ENCODE measurements at regions not wholly inside any gene's neighbourhood (a gene's known extent, or its start where the extent isn't known, plus 50 kb on each side); places are given as distances from the start of the nearest gene placed in this dataset.

DNA sequence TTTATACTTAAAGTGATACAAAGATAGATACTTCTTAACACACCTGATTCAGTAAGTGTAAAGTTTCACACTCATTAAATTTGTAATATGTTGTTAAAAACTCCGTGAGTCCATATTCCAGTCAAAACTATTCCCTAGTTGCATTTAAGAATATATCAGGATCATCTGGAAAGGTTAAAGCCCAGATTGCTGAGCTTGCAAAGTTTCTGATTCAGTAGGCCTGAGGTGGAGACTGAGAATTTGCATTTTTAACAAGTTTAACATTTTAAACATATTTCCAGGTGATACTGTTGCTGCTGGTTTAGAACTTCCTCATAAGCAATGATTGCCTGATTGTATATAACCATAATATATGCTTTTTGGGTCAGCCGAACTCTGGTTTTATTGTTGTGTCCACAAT, 1998.6 kb upstream of the PCDH20 start:
- H3K27ac ChIP-seq: no peak overlapping the region
- DNase-seq (ENCODE audit: low spot score): no peak
- no peak overlapping the region for H3K4me3 ChIP-seq
- TF ChIP-seq CTCF (IDR thresholded peaks at IDR 0.05): no peak
- no peaks in the 10 kb centered on the region for H3K27me3 ChIP-seq (replicated peaks; ENCODE audit: insufficient read depth)
- H3K9me3 ChIP-seq: no peaks in the 10 kb centered on the region
- H3K4me1 ChIP-seq (ENCODE audit: control insufficient read depth in 1 of 2, low read depth in 2 of 2): no peaks in the 10 kb centered on the region
- no peak for ATAC-seq (ENCODE audit: insufficient number of reproducible peaks, low FRiP score, low read depth)
- no peaks in the 10 kb centered on the region for H3K36me3 ChIP-seq

DNA sequence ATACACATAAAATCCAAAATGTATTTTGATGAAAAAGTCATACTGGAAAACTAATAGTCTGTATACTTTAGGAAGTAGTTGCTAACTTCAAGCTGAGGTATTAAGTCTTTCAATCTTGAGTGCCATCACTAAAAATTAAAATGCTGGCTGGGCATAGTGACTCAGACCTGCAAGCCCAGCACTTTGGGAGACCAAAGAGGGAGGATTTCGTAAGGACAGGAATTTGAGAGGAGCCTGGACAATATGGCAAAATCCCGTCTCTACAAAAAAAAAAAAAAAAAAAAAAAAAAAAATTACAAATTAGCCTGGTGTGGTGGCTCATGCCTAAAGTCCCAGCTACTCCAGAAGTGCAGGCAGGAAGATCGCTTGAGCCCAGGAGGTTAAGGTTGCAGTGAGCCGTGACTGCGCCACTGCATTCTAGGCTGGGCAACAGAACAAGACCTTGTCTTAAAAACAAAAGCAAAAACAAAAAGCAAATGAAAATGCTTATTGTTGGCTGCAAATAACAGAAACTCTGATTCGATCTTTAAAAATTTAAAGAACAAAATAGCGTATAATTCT, 1994.2 kb upstream of the PCDH20 start:
- Histone ChIP-seq H3K27ac (no peak overlapping the region), H3K9me3 (no peaks in the 10 kb centered on the region), H3K27me3 (replicated peaks; ENCODE audit: insufficient read depth) (no peaks in the 10 kb centered on the region), H3K4me3 (no peak overlapping the region), H3K36me3 (no peaks in the 10 kb centered on the region), H3K4me1 (ENCODE audit: control insufficient read depth in 1 of 2, low read depth in 2 of 2) (no peaks in the 10 kb centered on the region)
- no peak for TF ChIP-seq CTCF (IDR thresholded peaks at IDR 0.05)
- DNase-seq (ENCODE audit: low spot score) (no peak), ATAC-seq (ENCODE audit: insufficient number of reproducible peaks, low FRiP score, low read depth) (no peak)

DNA sequence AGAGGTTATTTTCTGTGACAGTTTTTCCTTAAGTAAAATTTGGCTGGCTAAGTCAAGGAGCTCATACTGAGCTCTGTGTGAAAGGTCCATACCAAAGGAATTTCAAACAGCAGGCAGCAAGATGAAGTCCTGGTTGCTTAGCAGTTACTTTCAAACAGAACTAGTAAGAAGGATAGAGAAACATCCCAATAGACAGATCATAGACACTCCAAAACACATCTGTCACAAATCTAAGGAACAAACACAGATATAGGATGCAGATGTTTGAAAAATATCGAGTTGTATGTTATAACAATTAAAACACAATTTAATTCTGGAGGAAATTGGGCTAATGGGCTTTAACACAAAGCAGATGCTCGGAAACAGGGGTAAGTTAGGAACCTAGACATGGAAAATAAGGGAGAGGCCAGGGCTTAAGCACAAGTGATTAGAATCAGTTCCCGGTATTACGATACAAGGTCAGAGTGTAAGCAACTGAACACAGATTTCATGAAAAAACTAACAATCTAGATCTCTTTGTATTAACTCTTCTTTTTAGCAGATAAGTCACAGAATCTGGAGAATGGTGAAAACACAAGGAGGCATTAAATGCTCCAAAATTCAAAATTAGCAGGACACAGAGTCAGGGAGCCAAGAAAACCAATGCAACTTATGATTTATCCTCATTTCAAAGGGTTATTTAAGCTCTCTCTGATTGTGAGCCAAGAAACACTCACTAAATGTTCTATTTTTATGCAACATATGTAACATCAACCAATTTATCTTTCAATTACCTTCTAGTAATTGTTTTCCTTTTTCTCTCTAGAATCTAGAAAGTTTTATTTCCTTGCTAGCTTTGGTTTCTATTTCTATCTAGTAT, 1992.9 kb upstream of the PCDH20 start:
- no peaks in the 10 kb centered on the region for H3K4me1 ChIP-seq (ENCODE audit: control insufficient read depth in 1 of 2, low read depth in 2 of 2)
- DNase-seq (ENCODE audit: low spot score): no peak
- no peaks in the 10 kb centered on the region for H3K36me3 ChIP-seq
- H3K9me3 ChIP-seq: no peaks in the 10 kb centered on the region
- no peak for TF ChIP-seq CTCF (IDR thresholded peaks at IDR 0.05)
- H3K27ac ChIP-seq: no peak overlapping the region
- no peak overlapping the region for H3K4me3 ChIP-seq
- ATAC-seq (ENCODE audit: insufficient number of reproducible peaks, low FRiP score, low read depth): no peak
- H3K27me3 ChIP-seq (replicated peaks; ENCODE audit: insufficient read depth): no peaks in the 10 kb centered on the region

- H3K27me3 ChIP-seq (replicated peaks; ENCODE audit: insufficient read depth): no peaks in the 10 kb centered on the region
These were observed 1988.1 kb upstream of the PCDH20 start for GRCh38 chr13:63403733-63404132.

More at GRCh38 chr13:63403733-63404132, 1988.1 kb upstream of the PCDH20 start:
- DNase-seq (ENCODE audit: low spot score) (no peak), ATAC-seq (ENCODE audit: insufficient number of reproducible peaks, low FRiP score, low read depth) (no peak)
- Histone ChIP-seq H3K9me3 (no peaks in the 10 kb centered on the region), H3K27ac (no peak overlapping the region), H3K36me3 (no peaks in the 10 kb centered on the region), H3K4me3 (no peak overlapping the region), H3K4me1 (ENCODE audit: control insufficient read depth in 1 of 2, low read depth in 2 of 2) (no peaks in the 10 kb centered on the region)
- TF ChIP-seq CTCF (IDR thresholded peaks at IDR 0.05): no peak
